Adrenal gland (tissue), 5 donors: ENCODE measurements at regions not wholly inside any gene's neighbourhood (a gene's known extent, or its start where the extent isn't known, plus 50 kb on each side); places are given as distances from the start of the nearest gene placed in this dataset.

Experiments used
- POLR2A ChIP-seq, 2 donors: fragments of 450-650 bp; IDR thresholded peaks; one replicate each; pipeline ENCODE4 v1.6.1; 2017; ENCODE audit warnings: antibody characterized with exemption in 2 of 2, mild to moderate bottlenecking in 2 of 2, moderate library complexity in 1 of 2
- TF ChIP-seq, protein P1 (sequence below), 6 experiments: fragments of 450-650 bp in 4 of 6; fragments of 200-600 bp in 2 of 6; sonication (generic) in 1 of 6; IDR thresholded peaks; 1 replicate in 5 of 6; 2 replicates in 1 of 6; pipeline versions ENCODE4 v1.5.1 to v1.8.0; 2016 to 2021; ENCODE audit warnings: antibody characterized with exemption in 6 of 6, mild to moderate bottlenecking in 2 of 6, moderate library complexity in 1 of 6
- donor health status: DM: no; HTN: no; CAD: no.

DNA sequence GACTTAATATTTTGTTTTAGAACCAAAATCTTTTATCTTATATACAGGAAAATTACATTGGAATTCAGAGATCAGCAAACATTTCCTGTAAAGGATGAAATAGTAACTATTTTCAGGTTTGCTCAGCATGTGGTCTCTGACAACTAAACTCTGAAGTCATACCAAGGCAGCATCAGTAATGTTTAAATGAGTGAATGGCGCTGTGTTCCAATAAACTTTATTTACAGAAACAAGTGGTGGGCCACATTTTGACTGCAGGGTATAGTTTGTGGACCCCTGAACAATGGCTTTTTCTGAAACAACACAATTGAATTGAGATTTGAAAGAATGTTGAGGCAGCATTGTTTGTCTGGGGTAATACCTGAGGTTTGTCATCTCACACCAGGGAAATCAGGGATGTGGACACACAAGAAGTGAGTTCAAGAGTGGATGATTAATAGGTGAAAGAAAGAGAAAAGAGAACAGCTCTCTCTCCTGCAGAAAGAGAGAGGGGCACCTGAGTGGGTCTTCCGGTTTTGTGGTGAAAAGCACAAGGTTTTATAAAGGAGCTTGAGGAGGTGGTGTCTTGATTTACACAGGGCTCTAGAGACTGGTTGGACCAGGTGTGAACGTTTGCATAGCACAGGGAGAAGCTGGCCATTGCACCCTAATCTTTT, 113.5 kb upstream of the VPREB1 start:
- TF ChIP-seq, protein P1, sequence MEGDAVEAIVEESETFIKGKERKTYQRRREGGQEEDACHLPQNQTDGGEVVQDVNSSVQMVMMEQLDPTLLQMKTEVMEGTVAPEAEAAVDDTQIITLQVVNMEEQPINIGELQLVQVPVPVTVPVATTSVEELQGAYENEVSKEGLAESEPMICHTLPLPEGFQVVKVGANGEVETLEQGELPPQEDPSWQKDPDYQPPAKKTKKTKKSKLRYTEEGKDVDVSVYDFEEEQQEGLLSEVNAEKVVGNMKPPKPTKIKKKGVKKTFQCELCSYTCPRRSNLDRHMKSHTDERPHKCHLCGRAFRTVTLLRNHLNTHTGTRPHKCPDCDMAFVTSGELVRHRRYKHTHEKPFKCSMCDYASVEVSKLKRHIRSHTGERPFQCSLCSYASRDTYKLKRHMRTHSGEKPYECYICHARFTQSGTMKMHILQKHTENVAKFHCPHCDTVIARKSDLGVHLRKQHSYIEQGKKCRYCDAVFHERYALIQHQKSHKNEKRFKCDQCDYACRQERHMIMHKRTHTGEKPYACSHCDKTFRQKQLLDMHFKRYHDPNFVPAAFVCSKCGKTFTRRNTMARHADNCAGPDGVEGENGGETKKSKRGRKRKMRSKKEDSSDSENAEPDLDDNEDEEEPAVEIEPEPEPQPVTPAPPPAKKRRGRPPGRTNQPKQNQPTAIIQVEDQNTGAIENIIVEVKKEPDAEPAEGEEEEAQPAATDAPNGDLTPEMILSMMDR (IDR thresholded peaks at IDR 0.05) = no peak
- TF ChIP-seq POLR2A (IDR thresholded peaks at IDR 0.05) = no peak
